HG03558 (cell line): ENCODE measurements at regions not wholly inside any gene's neighbourhood (a gene's known extent, or its start where the extent isn't known, plus 50 kb on each side); places are given as distances from the start of the nearest gene placed in this dataset.
"Not testable (repeated sequence)": the region's sequence is repeated elsewhere in the genome, so short reads cannot be mapped to it uniquely, and the experiment has no call there.

Source experiments
- ATAC-seq: cut with Tn5 transposase; IDR thresholded peaks from one replicate; pipeline ENCODE4 v1.9.1; 2021; ENCODE audit warnings: moderate number of reproducible peaks; ENCODE audit not compliant: unreplicated experiment; ENCODE audit errors: extremely low read depth

GRCh38 chr11:127998421-127998820 is 588.9 kb downstream of the ETS1 start:
- ATAC-seq = no peak

GRCh38 chr11:127997594-127997993 is 589.8 kb downstream of the ETS1 start:
- no peak for ATAC-seq

GRCh38 chr11:127996825-127997224 is 590.5 kb downstream of the ETS1 start:
- ATAC-seq = no peak

GRCh38 chr11:127995921-127996320 is 591.4 kb downstream of the ETS1 start:
- ATAC-seq = no peak

GRCh38 chr11:127994736-127995135 is 592.6 kb downstream of the ETS1 start:
- no peak for ATAC-seq

GRCh38 chr11:127993788-127994187 is 593.6 kb downstream of the ETS1 start:
- ATAC-seq = no peak

- ATAC-seq = no peak
Measured at GRCh38 chr11:127993281-127993680, 594.1 kb downstream of the ETS1 start.

- no peak for ATAC-seq
Measured at GRCh38 chr11:127986073-127986472, 601.3 kb downstream of the ETS1 start.

GRCh38 chr11:127972816-127973215 is 614.5 kb downstream of the ETS1 start:
- ATAC-seq = no peak

- ATAC-seq = no peak
Measured at GRCh38 chr11:127971448-127971847, 615.9 kb downstream of the ETS1 start.

GRCh38 chr11:127966821-127967220 is 620.5 kb downstream of the ETS1 start:
- ATAC-seq = no peak

- no peak for ATAC-seq
Measured at GRCh38 chr11:127965939-127966668, 621.3 kb downstream of the ETS1 start.

- ATAC-seq = no peak
Measured at GRCh38 chr11:127962416-127962815, 624.9 kb downstream of the ETS1 start.

- ATAC-seq = no peak
Measured at GRCh38 chr11:127950162-127950561, 637.2 kb downstream of the ETS1 start.

- ATAC-seq = no peak
Measured at GRCh38 chr11:127943763-127944162, 643.6 kb downstream of the ETS1 start.

- no peak for ATAC-seq
Measured at GRCh38 chr11:127943152-127943551, 644.2 kb downstream of the ETS1 start.

- ATAC-seq = not testable (repeated sequence)
Measured at GRCh38 chr11:127941554-127941953, 645.8 kb downstream of the ETS1 start.

- ATAC-seq = no peak
Measured at GRCh38 chr11:127939000-127939399, 648.4 kb downstream of the ETS1 start.

- no peak for ATAC-seq
Measured at GRCh38 chr11:127935081-127935480, 652.3 kb downstream of the ETS1 start.

- ATAC-seq = not testable (repeated sequence)
Measured at GRCh38 chr11:127933961-127934360, 653.4 kb downstream of the ETS1 start.

- no peak for ATAC-seq
Measured at GRCh38 chr11:127931803-127932202, 655.6 kb downstream of the ETS1 start.

GRCh38 chr11:127926721-127927120 is 660.6 kb downstream of the ETS1 start:
- ATAC-seq = no peak
